K562 (cell line): ENCODE measurements at regions not wholly inside any gene's neighbourhood (a gene's known extent, or its start where the extent isn't known, plus 50 kb on each side); places are given as distances from the start of the nearest gene placed in this dataset.

Experiments used
- ATAC-seq: fragments of 200-7000 bp; cut with Tn5 transposase; 3 replicates; pipeline ENCODE4 v1.9.1; 2020; ENCODE audit warnings: moderate library complexity
- BruUV-seq: library from RNA; stranded (reverse); fragments of 400-500 nt; replicated peaks from 2 replicates; lab custom pipeline; 2021; lab: Mats Ljungman, UMichigan
- CTCF ChIA-PET: fragments of 300-600 bp; formaldehyde crosslinking; extraction: SDS; loops from one replicate; lab custom pipeline; 2021; ENCODE audit warnings: low intra/inter-chr PET ratio; lab: Yijun Ruan, JAX
- POLR2A ChIA-PET: fragments of 300-600, 350-650 bp; sonication (Branson Sonifier 250); formaldehyde crosslinking; extraction: SDS; loops from one replicate; lab custom pipeline; 2021; ENCODE audit warnings: antibody characterized with exemption, inconsistent platforms; lab: Yijun Ruan, JAX
- DNase-seq, 4 experiments: peaks; one replicate each; pipeline versions ENCODE4 v3.0.0 to v3.0.0-alpha.2; 2011 to 2018; ENCODE audit warnings: low spot score in 3 of 4, mixed read lengths in 3 of 4; ENCODE audit errors: extremely low read depth in 1 of 4
- FAIRE-seq: peaks from 2 replicates; lab custom pipeline; 2011; peaks lifted over from hg19 to GRCh38; lab: Jason Lieb, UNC
- H2AFZ ChIP-seq: 2 replicates; pipeline ENCODE4 v1.6.0; 2011; ENCODE audit warnings: low read depth, low read length, control low read depth, inconsistent platforms
- H3K27ac ChIP-seq: fragments of 200-600 bp; 3 replicates; pipeline ENCODE4 v1.8.0; 2011; ENCODE audit warnings: low read depth, mild to moderate bottlenecking, control low read depth, inconsistent platforms, low read length, moderate library complexity, mixed read lengths; ENCODE audit errors: extremely low read depth
- H3K27me3 ChIP-seq, 2 experiments: fragments of 300-600 bp in 1 of 2; 2 replicates in 1 of 2; 3 replicates in 1 of 2; pipeline versions ENCODE4 v1.6.0 to v1.8.0; 2011; ENCODE audit warnings: inconsistent platforms in 2 of 2, low read length in 2 of 2, mild to moderate bottlenecking in 1 of 2, mixed read lengths in 1 of 2, moderate library complexity in 1 of 2; ENCODE audit not compliant: control insufficient read depth in 2 of 2, insufficient read depth in 2 of 2
- H3K36me3 ChIP-seq: fragments of 300-600 bp; 3 replicates; pipeline ENCODE4 v1.8.0; 2011; ENCODE audit warnings: mild to moderate bottlenecking, low read length, inconsistent platforms; ENCODE audit not compliant: control insufficient read depth, insufficient read depth
- H3K4me1 ChIP-seq, 2 experiments: fragments of 200-600 bp in 1 of 2; replicated peaks in 1 of 2; 2 replicates in 1 of 2; 3 replicates in 1 of 2; pipeline versions ENCODE4 v1.5.1 to v1.8.0; 2011; ENCODE audit warnings: inconsistent platforms in 2 of 2, low read length in 2 of 2, mild to moderate bottlenecking in 1 of 2, mixed read lengths in 1 of 2, moderate library complexity in 1 of 2; ENCODE audit not compliant: control insufficient read depth in 2 of 2, insufficient read depth in 2 of 2
- H3K4me2 ChIP-seq: 2 replicates; pipeline ENCODE4 v1.6.1; 2011; ENCODE audit warnings: low read length, control low read depth, inconsistent platforms, mixed read lengths; ENCODE audit not compliant: insufficient read depth
- H3K4me3 ChIP-seq: fragments of 200-600 bp; sonication (generic), shearing (Covaris generic); 2 replicates; pipeline ENCODE4 v1.5.1; 2016; ENCODE audit warnings: control low read depth, inconsistent platforms
- H3K79me2 ChIP-seq: fragments of 200-600 bp; 3 replicates; pipeline ENCODE4 v1.8.0; 2011; ENCODE audit warnings: low read length, inconsistent platforms; ENCODE audit not compliant: control insufficient read depth, insufficient read depth
- H3K9ac ChIP-seq, 2 experiments: 2 replicates each; pipeline versions ENCODE4 v1.6.0 to v1.6.1; 2011; ENCODE audit warnings: low read depth in 2 of 2, low read length in 2 of 2, control low read depth in 1 of 2, inconsistent platforms in 1 of 2, mild to moderate bottlenecking in 1 of 2, mixed read lengths in 1 of 2; ENCODE audit not compliant: insufficient read depth in 1 of 2
- H3K9me1 ChIP-seq: one replicate; pipeline ENCODE4 v1.6.0; 2011; ENCODE audit warnings: inconsistent platforms, mild to moderate bottlenecking, low read length, moderate library complexity; ENCODE audit not compliant: control insufficient read depth, insufficient read depth
- H3K9me3 ChIP-seq: replicated peaks from 2 replicates; pipeline ENCODE4 v1.5.1; 2011; ENCODE audit warnings: low read depth, low read length, inconsistent platforms; ENCODE audit not compliant: control insufficient read depth, insufficient read depth
- H4K20me1 ChIP-seq: replicated peaks from 2 replicates; pipeline ENCODE4 v1.6.1; 2011; ENCODE audit warnings: low read length, inconsistent platforms, mixed read lengths; ENCODE audit not compliant: control insufficient read depth, insufficient read depth
- CREB3L1 ChIP-seq: fragments of 450-650 bp; IDR thresholded peaks from 2 replicates; pipeline ENCODE4 v1.6.1; 2014; ENCODE audit warnings: low read depth, mild to moderate bottlenecking, moderate library complexity, borderline replicate concordance
- HNRNPH1 ChIP-seq: fragments of 200-400 bp; formaldehyde crosslinking; optimal IDR thresholded peaks from 2 replicates; pipeline ENCODE3; 2017; ENCODE audit warnings: low read depth, mild to moderate bottlenecking, low read length, moderate library complexity
- SAFB2 ChIP-seq: fragments of 200-400 bp; formaldehyde crosslinking; IDR thresholded peaks from 2 replicates; pipeline ENCODE4 v1.6.1; 2018; ENCODE audit warnings: borderline replicate concordance, low read length, low read depth, moderate library complexity; ENCODE audit not compliant: severe bottlenecking
- ZNF121 ChIP-seq: sonication (generic); formaldehyde crosslinking; conservative IDR thresholded peaks from 2 replicates; pipeline ENCODE4 v1.8.0; 2022; ENCODE audit warnings: missing genetic modification reagents
- ZNF143 ChIP-seq: sonication (generic); formaldehyde crosslinking; IDR thresholded peaks from 2 replicates; pipeline ENCODE4 v1.9.0; 2022; ENCODE audit warnings: mild to moderate bottlenecking, missing genetic modification reagents
- ZSCAN32 ChIP-seq: fragments of 450-650 bp; formaldehyde crosslinking; IDR thresholded peaks from 2 replicates; pipeline ENCODE4 v1.4.0; 2020; ENCODE audit warnings: mild to moderate bottlenecking, moderate library complexity
- WGBS: fragments of 100-300 bp; shearing (Covaris generic); methylation state at CpG from one replicate; pipeline ENCODE4 v1.1.6; 2016; ENCODE audit warnings: low coverage, mixed read lengths; ENCODE audit not compliant: insufficient coverage; ENCODE audit errors: missing lambda C conversion rate; 5-methylcytosine and 5-hydroxymethylcytosine counted together
- in situ Hi-C: fragments of 300-500 bp; cut with MboI; formaldehyde crosslinking; loops from 4 replicates; pipeline ENCODE4 v1.15.0; 2018; ENCODE audit warnings: inconsistent platforms, mixed read lengths
- intact Hi-C: fragments of 100-400 bp; cut with micrococcal nuclease; formaldehyde crosslinking; loops from 2 replicates; pipeline ENCODE4 v1.14.2; 2022
- TF ChIP-seq, protein P1 (sequence below), 2 experiments: fragments of 250-450 bp in 1 of 2; fragments of 450-650 bp in 1 of 2; sonication (Bioruptor Pico) in 1 of 2; IDR thresholded peaks; 2 replicates each; pipeline versions ENCODE4 v1.6.1 to v1.8.0; 2016 to 2021; ENCODE audit warnings: mild to moderate bottlenecking in 2 of 2, moderate library complexity in 2 of 2, missing compliant biosample characterization in 1 of 2, missing genetic modification characterization in 1 of 2
- TF ChIP-seq, protein P2 (sequence below): fragments of 450-650 bp; formaldehyde crosslinking; IDR thresholded peaks from 2 replicates; pipeline ENCODE4 v1.4.0; 2020; ENCODE audit warnings: mild to moderate bottlenecking, moderate library complexity
- TF ChIP-seq, protein P3 (sequence below), 2 experiments: fragments of 450-650 bp in 1 of 2; sonication (generic) in 1 of 2; formaldehyde crosslinking; conservative IDR thresholded peaks; 2 replicates each; pipeline versions ENCODE4 v1.4.0 to v1.8.1; 2020 to 2022; ENCODE audit warnings: mild to moderate bottlenecking in 1 of 2, missing genetic modification reagents in 1 of 2

- Histone ChIP-seq H3K36me3 (no peaks in the 10 kb centered on the region), H3K4me3 (no peak overlapping the region), H3K79me2 (no peaks in the 10 kb centered on the region), H3K9me1 (peaks cover 3% of the 10 kb centered on the region), H3K9ac (no peak overlapping the region), H2AFZ (no peak overlapping the region), H3K4me2 (no peak overlapping the region), H3K9me3 (no peaks in the 10 kb centered on the region), H4K20me1 (no peaks in the 10 kb centered on the region; the same call in 1 of the 2 replicates), H3K27ac (no peak overlapping the region), H3K27me3 (peaks cover 8 to 44% of the 10 kb centered on the region in 2 experiments; a peak in 4 of 5 replicates), H3K4me1 (no peaks in the 10 kb centered on the region)
- ChIA-PET POLR2A (no interaction called here), CTCF (no interaction called here)
- in situ Hi-C loops: no loop called here
- TF ChIP-seq, protein P1, sequence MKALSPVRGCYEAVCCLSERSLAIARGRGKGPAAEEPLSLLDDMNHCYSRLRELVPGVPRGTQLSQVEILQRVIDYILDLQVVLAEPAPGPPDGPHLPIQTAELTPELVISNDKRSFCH (CRISPR knock-in tag; IDR thresholded peaks at IDR 0.05): no peak
- TF ChIP-seq, protein P1 (tag; IDR thresholded peaks at IDR 0.05): no peak
- 2% methylated on average over 10 of the region's 10 CpGs for WGBS
- intact Hi-C loops: no loop called here
- ATAC-seq: no peak
- DNase-seq: no peak
- BruUV-seq: no TSS peak
- FAIRE-seq: no peak
Measured at GRCh38 chr1:228894442-228894989, 159.2 kb downstream of the RHOU start.

GRCh38 chr1:228897901-228898300 lies 162.6 kb downstream of the RHOU start:
- no peak for FAIRE-seq
- Histone ChIP-seq H3K27me3 (peaks cover 18 to 71% of the 10 kb centered on the region in 2 experiments), H3K4me2 (no peak overlapping the region), H2AFZ (no peak overlapping the region), H3K79me2 (no peaks in the 10 kb centered on the region), H3K4me1 (no peaks in the 10 kb centered on the region), H3K9me3 (no peaks in the 10 kb centered on the region), H4K20me1 (peaks cover 5% of the 10 kb centered on the region; the same call in 1 of the 2 replicates), H3K9ac (no peak overlapping the region), H3K4me3 (no peak overlapping the region), H3K36me3 (no peaks in the 10 kb centered on the region), H3K27ac (no peak overlapping the region), H3K9me1 (peaks cover 3% of the 10 kb centered on the region)
- 5% methylated on average over 9 of the region's 9 CpGs for WGBS
- no peak for ATAC-seq
- CTCF ChIA-PET: no interaction called here
- DNase-seq: no peak
- no TSS peak for BruUV-seq
- TF ChIP-seq, protein P2, sequence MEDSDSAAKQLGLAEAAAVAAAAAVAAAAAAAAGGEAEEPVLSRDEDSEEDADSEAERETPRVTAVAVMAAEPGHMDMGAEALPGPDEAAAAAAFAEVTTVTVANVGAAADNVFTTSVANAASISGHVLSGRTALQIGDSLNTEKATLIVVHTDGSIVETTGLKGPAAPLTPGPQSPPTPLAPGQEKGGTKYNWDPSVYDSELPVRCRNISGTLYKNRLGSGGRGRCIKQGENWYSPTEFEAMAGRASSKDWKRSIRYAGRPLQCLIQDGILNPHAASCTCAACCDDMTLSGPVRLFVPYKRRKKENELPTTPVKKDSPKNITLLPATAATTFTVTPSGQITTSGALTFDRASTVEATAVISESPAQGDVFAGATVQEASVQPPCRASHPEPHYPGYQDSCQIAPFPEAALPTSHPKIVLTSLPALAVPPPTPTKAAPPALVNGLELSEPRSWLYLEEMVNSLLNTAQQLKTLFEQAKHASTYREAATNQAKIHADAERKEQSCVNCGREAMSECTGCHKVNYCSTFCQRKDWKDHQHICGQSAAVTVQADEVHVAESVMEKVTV: no peak
- no peak for TF ChIP-seq CREB3L1
- TF ChIP-seq HNRNPH1: no peak
- TF ChIP-seq ZSCAN32: no peak
- TF ChIP-seq SAFB2: no peak
- TF ChIP-seq ZNF121 (CRISPR knock-in tag): no peak
- TF ChIP-seq ZNF143: no peak
- TF ChIP-seq, protein P3, sequence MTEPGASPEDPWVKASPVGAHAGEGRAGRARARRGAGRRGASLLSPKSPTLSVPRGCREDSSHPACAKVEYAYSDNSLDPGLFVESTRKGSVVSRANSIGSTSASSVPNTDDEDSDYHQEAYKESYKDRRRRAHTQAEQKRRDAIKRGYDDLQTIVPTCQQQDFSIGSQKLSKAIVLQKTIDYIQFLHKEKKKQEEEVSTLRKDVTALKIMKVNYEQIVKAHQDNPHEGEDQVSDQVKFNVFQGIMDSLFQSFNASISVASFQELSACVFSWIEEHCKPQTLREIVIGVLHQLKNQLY (CRISPR knock-in tag; conservative IDR thresholded peaks at IDR 0.05): no peak
- intact Hi-C loops (no loop called here), in situ Hi-C loops (no loop called here)
- POLR2A ChIA-PET: interaction anchor here (0.6 to 1.1 kb wide), 3 partner anchors 8 to 49 kb away, joined by 3 to 4 read pairs (median 3); no protein-coding TSS in a partner anchor
